Vagina (tissue), 2 donors: ENCODE measurements at regions not wholly inside any gene's neighbourhood (a gene's known extent, or its start where the extent isn't known, plus 50 kb on each side); places are given as distances from the start of the nearest gene placed in this dataset.

Experiments used
- CTCF ChIP-seq, 3 experiments: fragments of 450-650 bp in 2 of 3; fragments of 200-600 bp in 1 of 3; sonication (generic) in 1 of 3; IDR thresholded peaks; one replicate each; pipeline ENCODE4 v1.5.1; 2017 to 2019; ENCODE audit warnings: antibody characterized with exemption in 3 of 3, mild to moderate bottlenecking in 2 of 3, moderate library complexity in 2 of 3
- POLR2A ChIP-seq, 2 donors: fragments of 450-650 bp; IDR thresholded peaks; one replicate each; pipeline ENCODE4 v1.6.1; 2017; ENCODE audit warnings: antibody characterized with exemption in 2 of 2, mild to moderate bottlenecking in 2 of 2, moderate library complexity in 2 of 2
- POLR2AphosphoS5 ChIP-seq, 2 donors: sonication (generic); formaldehyde crosslinking; IDR thresholded peaks; one replicate each; pipeline ENCODE4 v1.9.0; 2017; ENCODE audit warnings: antibody characterized with exemption in 2 of 2, mild to moderate bottlenecking in 2 of 2, low read depth in 1 of 2; ENCODE audit not compliant: insufficient read depth in 1 of 2

- TF ChIP-seq CTCF (IDR thresholded peaks at IDR 0.05), result no peak
- no peak for TF ChIP-seq POLR2AphosphoS5 (IDR thresholded peaks at IDR 0.05; ENCODE audit: insufficient read depth in 1 of 2, low read depth in 1 of 2)
- TF ChIP-seq POLR2A (IDR thresholded peaks at IDR 0.05), result no peak
Observed at GRCh38 chr13:67651908-67652465, 421.9 kb upstream of the PCDH9 start.
